ENCODE measurements at regions not wholly inside any gene's neighbourhood (a gene's known extent, or its start where the extent isn't known, plus 50 kb on each side); places are given as distances from the start of the nearest gene placed in this dataset.

DNA sequence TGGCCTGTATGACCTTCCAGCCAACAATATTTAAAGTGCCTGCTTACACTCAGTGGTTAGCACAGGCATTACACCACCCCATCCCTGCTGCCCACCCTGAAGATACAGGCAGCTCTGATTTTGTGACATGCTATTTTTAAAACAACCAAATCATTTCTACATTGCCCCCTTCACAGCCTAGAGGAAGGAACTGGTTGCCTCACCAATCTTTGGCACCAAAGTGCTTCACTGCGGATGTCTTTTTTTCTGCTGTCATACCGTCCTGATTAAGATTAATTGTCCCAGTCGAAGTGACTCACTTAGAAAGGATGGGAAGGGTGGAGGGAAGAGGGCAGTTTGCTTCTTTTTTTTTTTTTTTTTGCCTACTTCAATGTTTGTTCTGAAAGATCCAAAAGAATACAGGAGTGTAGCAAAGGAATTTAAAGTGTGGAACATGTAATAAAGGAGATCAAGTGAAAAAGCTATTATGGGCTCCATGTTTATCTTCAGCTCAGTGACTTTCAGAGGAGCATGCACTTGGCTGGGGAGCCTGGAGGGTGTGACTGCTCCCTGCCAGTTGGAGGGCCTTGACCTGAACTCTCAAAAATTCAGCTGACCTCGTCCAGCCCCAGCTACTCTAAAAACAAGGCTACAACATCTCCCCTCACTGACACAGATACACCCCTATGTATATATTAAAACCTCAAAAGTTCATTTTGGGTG, 501.1 kb upstream of the TNP1 start:
- Histone ChIP-seq H3K4me3 (ENCODE audit: low read depth in 1 of 2, low read length in 2 of 2) (no peak overlapping the region), H3K4me1 (ENCODE audit: insufficient read depth, low read length) (no peaks in the 10 kb centered on the region), H3K79me2 (ENCODE audit: insufficient read depth, low read length) (no peaks in the 10 kb centered on the region), H4K20me1 (ENCODE audit: insufficient read depth, low read length) (no peaks in the 10 kb centered on the region), H3K36me3 (ENCODE audit: insufficient read depth, low read length) (no peaks in the 10 kb centered on the region), H3K9ac (ENCODE audit: low read depth, low read length) (no peak overlapping the region), H3K27ac (ENCODE audit: low read length) (no peak overlapping the region), H3K27me3 (ENCODE audit: insufficient read depth, low read length, poor library complexity) (peaks cover 11% of the 10 kb centered on the region), H2AFZ (ENCODE audit: low read depth, low read length) (no peak overlapping the region), H3K9me3 (ENCODE audit: insufficient read depth, low read length, severe bottlenecking) (no peaks in the 10 kb centered on the region), H3K4me2 (ENCODE audit: insufficient read depth, low read length) (no peak overlapping the region)
- TF ChIP-seq EZH2 (IDR thresholded peaks at IDR 0.05; ENCODE audit: borderline replicate concordance, low read depth, low read length, severe bottlenecking) (no peak), CTCF (IDR thresholded peaks at IDR 0.05; ENCODE audit: borderline replicate concordance, extremely low read depth, low read length, poor library complexity, severe bottlenecking) (no peak)
- ATAC-seq (ENCODE audit: insufficient read depth, low read depth) (no peak), DNase-seq (no peak)

DNA sequence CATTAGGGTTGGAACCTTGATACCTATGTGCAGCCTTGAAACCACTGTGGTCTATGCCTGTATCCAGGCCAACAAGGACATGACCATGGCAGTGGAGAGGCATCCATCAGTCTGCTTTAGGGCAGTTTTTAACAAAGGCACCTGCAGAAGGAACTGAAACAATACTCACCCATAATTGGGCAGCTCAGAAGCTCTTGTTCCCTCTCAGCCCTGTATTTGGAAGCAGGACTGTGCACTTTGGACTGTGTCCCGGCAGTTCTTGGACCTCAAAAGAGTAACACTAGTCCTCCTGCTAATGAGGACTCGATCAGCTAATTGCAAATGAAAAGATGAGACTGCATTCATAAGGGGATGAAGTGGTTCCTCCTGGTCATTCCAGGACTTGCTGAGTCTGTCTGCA, 500.2 kb upstream of the TNP1 start:
- Histone ChIP-seq H3K9me3 (ENCODE audit: insufficient read depth, low read length, severe bottlenecking) (no peaks in the 10 kb centered on the region), H3K27ac (ENCODE audit: low read length) (no peak overlapping the region), H2AFZ (ENCODE audit: low read depth, low read length) (no peak overlapping the region), H3K4me2 (ENCODE audit: insufficient read depth, low read length) (no peak overlapping the region), H4K20me1 (ENCODE audit: insufficient read depth, low read length) (no peaks in the 10 kb centered on the region), H3K79me2 (ENCODE audit: insufficient read depth, low read length) (no peaks in the 10 kb centered on the region), H3K27me3 (ENCODE audit: insufficient read depth, low read length, poor library complexity) (peaks cover 9% of the 10 kb centered on the region), H3K4me1 (ENCODE audit: insufficient read depth, low read length) (no peaks in the 10 kb centered on the region), H3K9ac (ENCODE audit: low read depth, low read length) (no peak overlapping the region), H3K36me3 (ENCODE audit: insufficient read depth, low read length) (no peaks in the 10 kb centered on the region), H3K4me3 (ENCODE audit: low read depth in 1 of 2, low read length in 2 of 2) (no peak overlapping the region)
- no peak for TF ChIP-seq EZH2 (IDR thresholded peaks at IDR 0.05; ENCODE audit: borderline replicate concordance, low read depth, low read length, severe bottlenecking)
- no peak for TF ChIP-seq CTCF (IDR thresholded peaks at IDR 0.05; ENCODE audit: borderline replicate concordance, extremely low read depth, low read length, poor library complexity, severe bottlenecking)
- ATAC-seq (ENCODE audit: insufficient read depth, low read depth) (no peak), DNase-seq (no peak)

- no peaks in the 10 kb centered on the region for H3K79me2 ChIP-seq (ENCODE audit: insufficient read depth, low read length)
- no peak overlapping the region for H3K4me3 ChIP-seq (ENCODE audit: low read depth in 1 of 2, low read length in 2 of 2)
- no peak overlapping the region for H3K27ac ChIP-seq (ENCODE audit: low read length)
- peaks cover 9% of the 10 kb centered on the region for H3K27me3 ChIP-seq (ENCODE audit: insufficient read depth, low read length, poor library complexity)
- H3K36me3 ChIP-seq (ENCODE audit: insufficient read depth, low read length), result no peaks in the 10 kb centered on the region
- no peak overlapping the region for H3K9ac ChIP-seq (ENCODE audit: low read depth, low read length)
- DNase-seq (no peak), ATAC-seq (ENCODE audit: insufficient read depth, low read depth) (no peak)
- H4K20me1 ChIP-seq (ENCODE audit: insufficient read depth, low read length), result no peaks in the 10 kb centered on the region
- no peak for TF ChIP-seq EZH2 (IDR thresholded peaks at IDR 0.05; ENCODE audit: borderline replicate concordance, low read depth, low read length, severe bottlenecking)
- no peak for TF ChIP-seq CTCF (IDR thresholded peaks at IDR 0.05; ENCODE audit: borderline replicate concordance, extremely low read depth, low read length, poor library complexity, severe bottlenecking)
- H3K4me2 ChIP-seq (ENCODE audit: insufficient read depth, low read length), result no peak overlapping the region
- H3K9me3 ChIP-seq (ENCODE audit: insufficient read depth, low read length, severe bottlenecking), result no peaks in the 10 kb centered on the region
- no peak overlapping the region for H2AFZ ChIP-seq (ENCODE audit: low read depth, low read length)
- no peaks in the 10 kb centered on the region for H3K4me1 ChIP-seq (ENCODE audit: insufficient read depth, low read length)
These were observed 498.2 kb upstream of the TNP1 start for GRCh38 chr2:217357886-217358620.
